H9 (cell line): ENCODE measurements at regions not wholly inside any gene's neighbourhood (a gene's known extent, or its start where the extent isn't known, plus 50 kb on each side); places are given as distances from the start of the nearest gene placed in this dataset.

Experiments
- DNase-seq: peaks from one replicate; pipeline ENCODE4 v3.0.0-alpha.2; 2017
- H2AFZ ChIP-seq: one replicate; pipeline ENCODE4 v1.6.1; 2013; ENCODE audit warnings: mild to moderate bottlenecking, low read length, control low read depth, moderate library complexity
- H2AK5ac ChIP-seq: 2 replicates; pipeline ENCODE4 v1.6.1; 2013; ENCODE audit warnings: low read length, control low read depth, mixed read lengths; ENCODE audit not compliant: insufficient read length
- H2BK120ac ChIP-seq: one replicate; pipeline ENCODE4 v1.6.1; 2013; ENCODE audit warnings: low read depth, mild to moderate bottlenecking, low read length, control low read depth, inconsistent platforms; ENCODE audit not compliant: poor library complexity, severe bottlenecking
- H2BK12ac ChIP-seq: 2 replicates; pipeline ENCODE4 v1.6.1; 2013; ENCODE audit warnings: low read length, control low read depth, mixed read lengths, low read depth; ENCODE audit not compliant: insufficient read length
- H2BK15ac ChIP-seq: 2 replicates; pipeline ENCODE4 v1.6.1; 2013; ENCODE audit warnings: low read depth, low read length, control low read depth
- H2BK20ac ChIP-seq: one replicate; pipeline ENCODE4 v1.6.1; 2013; ENCODE audit warnings: low read depth, mild to moderate bottlenecking, low read length, control low read depth, inconsistent platforms; ENCODE audit not compliant: poor library complexity, severe bottlenecking
- H2BK5ac ChIP-seq: 2 replicates; pipeline ENCODE4 v1.6.1; 2013; ENCODE audit warnings: low read length, control low read depth, mixed read lengths; ENCODE audit not compliant: insufficient read length
- H3K14ac ChIP-seq: 2 replicates; pipeline ENCODE4 v1.6.1; 2013; ENCODE audit warnings: low read length, control low read depth; ENCODE audit not compliant: insufficient read depth
- H3K18ac ChIP-seq: 2 replicates; pipeline ENCODE4 v1.6.1; 2013; ENCODE audit warnings: low read depth, mild to moderate bottlenecking, mixed read lengths, low read length, control low read depth; ENCODE audit not compliant: insufficient read length
- H3K23ac ChIP-seq: 2 replicates; pipeline ENCODE4 v1.6.1; 2013; ENCODE audit warnings: low read length, control low read depth, mixed read lengths, low read depth; ENCODE audit not compliant: insufficient read length
- H3K23me2 ChIP-seq: 2 replicates; pipeline ENCODE4 v1.6.1; 2013; ENCODE audit warnings: low read depth, mild to moderate bottlenecking, mixed read lengths, low read length, control low read depth; ENCODE audit not compliant: insufficient read length, poor library complexity, severe bottlenecking
- H3K27ac ChIP-seq: 2 replicates; pipeline ENCODE4 v1.5.1; 2013; ENCODE audit warnings: low read length, control low read depth, mixed read lengths, low read depth; ENCODE audit not compliant: insufficient read length
- H3K27me3 ChIP-seq: 2 replicates; pipeline ENCODE4 v1.6.1; 2013; ENCODE audit warnings: low read length, control low read depth, inconsistent platforms; ENCODE audit not compliant: insufficient read depth
- H3K4ac ChIP-seq: 2 replicates; pipeline ENCODE4 v1.6.1; 2013; ENCODE audit warnings: low read depth, mild to moderate bottlenecking, control low read depth, inconsistent platforms, low read length, moderate library complexity
- H3K4me1 ChIP-seq: 2 replicates; pipeline ENCODE4 v1.6.1; 2013; ENCODE audit warnings: low read length, control low read depth, inconsistent platforms; ENCODE audit not compliant: insufficient read depth
- H3K4me2 ChIP-seq: 2 replicates; pipeline ENCODE4 v1.6.1; 2013; ENCODE audit warnings: low read length, control low read depth, mixed read lengths; ENCODE audit not compliant: insufficient read length, insufficient read depth
- H3K56ac ChIP-seq: 2 replicates; pipeline ENCODE4 v1.6.1; 2013; ENCODE audit warnings: low read depth, mild to moderate bottlenecking, mixed read lengths, low read length, control low read depth; ENCODE audit not compliant: insufficient read length
- H3K79me1 ChIP-seq: 2 replicates; pipeline ENCODE4 v1.6.1; 2013; ENCODE audit warnings: low read depth, mild to moderate bottlenecking, moderate library complexity, low read length, control low read depth, inconsistent platforms; ENCODE audit not compliant: insufficient read depth, poor library complexity, severe bottlenecking
- H3K79me2 ChIP-seq: 2 replicates; pipeline ENCODE4 v1.6.1; 2013; ENCODE audit warnings: low read length, control low read depth, inconsistent platforms; ENCODE audit not compliant: insufficient read depth
- H3K9ac ChIP-seq: 2 replicates; pipeline ENCODE4 v1.6.1; 2013; ENCODE audit warnings: low read length, control low read depth, mixed read lengths; ENCODE audit not compliant: insufficient read length; ENCODE audit errors: extremely low read depth
- H3K9me3 ChIP-seq: one replicate; pipeline ENCODE4 v1.6.1; 2013; ENCODE audit warnings: low read depth, low read length, inconsistent platforms; ENCODE audit not compliant: control insufficient read depth
- H3T11ph ChIP-seq: one replicate; pipeline ENCODE4 v1.6.1; 2013; ENCODE audit warnings: mild to moderate bottlenecking, low read length, control low read depth, inconsistent platforms
- H4K20me1 ChIP-seq: one replicate; pipeline ENCODE4 v1.6.1; 2013; ENCODE audit not compliant: control insufficient read depth, insufficient read length, insufficient read depth
- H4K5ac ChIP-seq: 2 replicates; pipeline ENCODE4 v1.6.1; 2013; ENCODE audit warnings: low read depth, mild to moderate bottlenecking, mixed read lengths, low read length, control low read depth; ENCODE audit not compliant: insufficient read length
- H4K8ac ChIP-seq: replicated peaks from 2 replicates; pipeline ENCODE4 v1.6.1; 2013; ENCODE audit warnings: low read length, control low read depth, mixed read lengths, low read depth; ENCODE audit not compliant: insufficient read length
- H4K91ac ChIP-seq: 2 replicates; pipeline ENCODE4 v1.6.1; 2013; ENCODE audit warnings: low read depth, mild to moderate bottlenecking, moderate library complexity, mixed read lengths, low read length, control low read depth; ENCODE audit not compliant: insufficient read length
- H3K27ac Mint-ChIP-seq, 3 experiments: 2 replicates in 2 of 3; 3 replicates in 1 of 3; pipeline ENCODE4 v1.8.0; 2020 to 2021; ENCODE audit warnings: mixed read lengths in 3 of 3, mild to moderate bottlenecking in 1 of 3, moderate library complexity in 1 of 3
- H3K27me3 Mint-ChIP-seq: 2 replicates; pipeline ENCODE4 v1.8.0; 2021; ENCODE audit warnings: low read depth, mild to moderate bottlenecking, moderate library complexity, mixed read lengths
- H3K36me3 Mint-ChIP-seq, 3 experiments: 2 replicates in 2 of 3; 3 replicates in 1 of 3; pipeline ENCODE4 v1.8.0; 2020 to 2021; ENCODE audit warnings: low read depth in 3 of 3, mixed read lengths in 3 of 3; ENCODE audit not compliant: insufficient read depth in 1 of 3
- H3K4me1 Mint-ChIP-seq, 2 experiments: 2 replicates each; pipeline ENCODE4 v1.8.0; 2020; ENCODE audit warnings: mixed read lengths in 2 of 2
- H3K4me3 Mint-ChIP-seq, 2 experiments: 2 replicates in 1 of 2; 3 replicates in 1 of 2; pipeline ENCODE4 v1.8.0; 2020 to 2021; ENCODE audit warnings: mild to moderate bottlenecking in 2 of 2, mixed read lengths in 2 of 2, moderate library complexity in 1 of 2
- H3K9me3 Mint-ChIP-seq, 2 experiments: 2 replicates in 1 of 2; 3 replicates in 1 of 2; pipeline ENCODE4 v1.8.0; 2020; ENCODE audit warnings: mild to moderate bottlenecking in 2 of 2, mixed read lengths in 2 of 2, moderate library complexity in 1 of 2
- WGBS: extraction: QIAGEN DNeasy Blood & Tissue Kit; methylation state at CpG from one replicate; pipeline ENCODE4 v1.1.7; 2013; ENCODE audit warnings: missing lambda C conversion rate, low lambda C conversion rate, mixed read lengths; ENCODE audit not compliant: insufficient read length; ENCODE audit errors: extremely low coverage; 5-methylcytosine and 5-hydroxymethylcytosine counted together
- TF ChIP-seq, protein P1 (sequence below): fragments of 200-600 bp; sonication (generic); conservative IDR thresholded peaks from 3 replicates; pipeline ENCODE4 v1.8.0; 2021; ENCODE audit warnings: antibody characterized with exemption, mild to moderate bottlenecking

DNA sequence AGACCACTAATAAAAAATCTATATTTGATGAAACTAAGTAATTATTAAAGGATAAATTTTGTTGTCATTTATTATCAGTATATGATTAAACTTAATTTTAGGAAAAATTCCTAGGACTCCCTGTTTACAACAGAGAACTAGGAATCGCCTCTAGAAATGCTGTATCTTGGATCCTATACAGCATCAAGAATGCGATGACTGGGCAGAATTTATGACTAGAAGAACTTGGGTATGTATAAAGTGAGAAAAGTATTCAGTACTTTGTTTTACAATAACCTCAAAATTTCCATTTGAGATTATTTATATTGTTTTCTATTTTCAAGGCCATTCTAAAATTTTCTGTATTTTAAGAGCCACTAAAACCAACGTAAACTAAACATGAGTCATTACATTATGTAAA lies 82.3 kb upstream of the AGTR1 start:
- H2BK15ac ChIP-seq = no peak overlapping the region
- H3K4ac ChIP-seq = no peak overlapping the region
- no peak overlapping the region for H3K18ac ChIP-seq
- no peaks in the 10 kb centered on the region for H3K27me3 Mint-ChIP-seq
- no peak overlapping the region for H3K14ac ChIP-seq
- no peak for DNase-seq
- no CpG with 5 or more reads among the region's 3 CpGs for WGBS
- no peak overlapping the region for H2AK5ac ChIP-seq
- no peaks in the 10 kb centered on the region for H3K9me3 ChIP-seq
- peaks cover 6 to 10% of the 10 kb centered on the region in 2 experiments for H3K4me1 Mint-ChIP-seq
- no peak overlapping the region for H3K56ac ChIP-seq
- H3K27ac Mint-ChIP-seq = no peak overlapping the region
- H3K23ac ChIP-seq = no peak overlapping the region
- H4K5ac ChIP-seq = no peak overlapping the region
- TF ChIP-seq, protein P1, sequence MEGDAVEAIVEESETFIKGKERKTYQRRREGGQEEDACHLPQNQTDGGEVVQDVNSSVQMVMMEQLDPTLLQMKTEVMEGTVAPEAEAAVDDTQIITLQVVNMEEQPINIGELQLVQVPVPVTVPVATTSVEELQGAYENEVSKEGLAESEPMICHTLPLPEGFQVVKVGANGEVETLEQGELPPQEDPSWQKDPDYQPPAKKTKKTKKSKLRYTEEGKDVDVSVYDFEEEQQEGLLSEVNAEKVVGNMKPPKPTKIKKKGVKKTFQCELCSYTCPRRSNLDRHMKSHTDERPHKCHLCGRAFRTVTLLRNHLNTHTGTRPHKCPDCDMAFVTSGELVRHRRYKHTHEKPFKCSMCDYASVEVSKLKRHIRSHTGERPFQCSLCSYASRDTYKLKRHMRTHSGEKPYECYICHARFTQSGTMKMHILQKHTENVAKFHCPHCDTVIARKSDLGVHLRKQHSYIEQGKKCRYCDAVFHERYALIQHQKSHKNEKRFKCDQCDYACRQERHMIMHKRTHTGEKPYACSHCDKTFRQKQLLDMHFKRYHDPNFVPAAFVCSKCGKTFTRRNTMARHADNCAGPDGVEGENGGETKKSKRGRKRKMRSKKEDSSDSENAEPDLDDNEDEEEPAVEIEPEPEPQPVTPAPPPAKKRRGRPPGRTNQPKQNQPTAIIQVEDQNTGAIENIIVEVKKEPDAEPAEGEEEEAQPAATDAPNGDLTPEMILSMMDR = no peak
- no peaks in the 10 kb centered on the region for H3K79me2 ChIP-seq
- H2BK20ac ChIP-seq = no peak overlapping the region
- no peak overlapping the region for H3K9ac ChIP-seq
- H3K79me1 ChIP-seq = no peaks in the 10 kb centered on the region
- H3K36me3 Mint-ChIP-seq = no peaks in the 10 kb centered on the region; a peak in 1 of 7 replicates
- H4K20me1 ChIP-seq = no peaks in the 10 kb centered on the region
- no peaks in the 10 kb centered on the region for H3K9me3 Mint-ChIP-seq
- no peak overlapping the region for H4K8ac ChIP-seq
- no peak overlapping the region for H3T11ph ChIP-seq
- H2BK5ac ChIP-seq = no peak overlapping the region
- H3K23me2 ChIP-seq = no peaks in the 10 kb centered on the region
- no peak overlapping the region for H2BK12ac ChIP-seq
- H3K4me2 ChIP-seq = no peak overlapping the region
- H3K27me3 ChIP-seq = no peaks in the 10 kb centered on the region
- peaks cover 2% of the 10 kb centered on the region; the same call in 1 of the 2 replicates for H3K4me1 ChIP-seq
- no peak overlapping the region for H2BK120ac ChIP-seq
- H4K91ac ChIP-seq = no peak overlapping the region
- no peak overlapping the region for H3K27ac ChIP-seq
- no peak overlapping the region for H2AFZ ChIP-seq
- H3K4me3 Mint-ChIP-seq = no peak overlapping the region
